Activated effector memory CD4-positive, alpha-beta T cell treated with anti-CD3 and anti-CD28 coated beads, Interleukin-2, amount 50 U/mL, for 16 hours (primary cell): ENCODE measurements at regions not wholly inside any gene's neighbourhood (a gene's known extent, or its start where the extent isn't known, plus 50 kb on each side); places are given as distances from the start of the nearest gene placed in this dataset.
"Not testable (repeated sequence)": the region's sequence is repeated elsewhere in the genome, so short reads cannot be mapped to it uniquely, and the experiment has no call there.

Experiments
- DNase-seq: peaks from one replicate; pipeline ENCODE4 v3.0.0-alpha.2; 2020

DNA sequence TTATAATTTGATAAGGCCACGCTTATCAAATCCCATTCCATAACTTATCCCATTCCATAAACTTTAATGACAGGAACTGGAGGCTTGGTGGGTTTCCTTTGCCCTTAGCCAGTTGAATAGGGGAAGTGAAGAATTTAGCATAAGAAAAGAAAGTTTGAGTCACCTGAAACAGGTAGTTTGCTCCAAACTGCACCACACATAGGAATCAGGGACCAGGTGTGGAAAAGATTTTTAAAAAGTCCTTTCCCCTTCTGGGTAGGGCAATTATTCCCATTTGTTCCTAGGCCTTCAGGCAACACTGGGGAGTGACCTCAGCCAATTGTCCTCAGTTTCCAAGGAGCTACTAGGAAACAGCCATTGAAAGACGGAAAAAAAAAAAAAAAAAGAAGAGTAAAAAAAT, 525.7 kb upstream of the CNTN5 start:
- no peak for DNase-seq

DNA sequence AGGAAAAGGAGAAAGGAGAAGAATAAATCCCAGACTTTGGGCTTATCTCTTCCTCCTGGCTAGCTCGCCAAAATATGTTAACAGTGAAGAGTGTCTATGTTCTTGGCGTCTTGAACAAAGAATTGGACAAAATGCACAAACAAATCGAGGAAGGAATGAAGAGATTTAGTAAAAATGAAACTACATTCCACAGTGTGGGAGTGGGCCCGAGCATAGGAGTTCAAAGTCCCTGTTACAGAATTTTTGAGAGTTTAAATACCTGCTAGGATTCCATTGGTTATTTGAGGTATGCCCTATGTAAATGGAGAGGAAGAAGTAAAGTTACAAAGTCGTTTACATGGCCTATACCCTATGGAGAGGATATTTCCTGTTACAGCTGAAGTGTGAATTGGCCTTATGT, 525.1 kb upstream of the CNTN5 start:
- DNase-seq: no peak

DNA sequence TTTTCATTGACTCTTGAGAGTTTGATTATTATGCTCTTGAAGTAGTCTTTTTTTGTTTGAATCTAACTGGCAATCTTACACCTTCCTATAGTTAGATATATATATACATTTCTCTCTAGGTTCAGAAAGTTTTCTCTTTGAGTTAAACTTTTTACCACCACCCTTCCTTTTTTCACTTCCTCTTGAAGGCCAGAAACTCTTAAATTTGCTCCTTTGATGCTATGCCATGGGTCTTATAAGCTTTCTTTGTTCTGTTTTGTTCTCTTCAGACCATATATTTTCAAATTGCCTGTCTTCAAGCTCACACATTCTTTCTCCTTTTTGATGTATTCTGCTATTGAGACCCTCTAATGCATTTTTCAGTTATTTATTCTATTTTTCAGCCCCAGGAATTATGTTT, 513.5 kb upstream of the CNTN5 start:
- no peak for DNase-seq

DNA sequence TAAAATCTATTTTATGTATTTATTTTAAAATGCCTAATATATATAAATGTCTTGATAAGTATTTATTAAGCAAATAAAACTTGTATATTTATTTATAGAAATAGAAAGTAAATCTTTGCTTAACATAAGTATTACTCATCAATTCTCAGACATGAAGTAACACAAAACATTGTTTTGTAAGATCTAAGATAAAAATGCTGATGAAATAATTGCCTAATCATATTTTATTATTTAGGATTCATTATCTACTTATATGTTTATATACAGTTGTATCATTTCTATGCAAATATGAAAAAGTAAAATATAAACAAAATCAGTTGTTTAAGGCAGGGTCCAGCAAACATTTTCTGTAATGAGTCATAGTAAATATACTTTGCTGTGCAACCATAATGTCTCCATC, 507.8 kb upstream of the CNTN5 start:
- DNase-seq: no peak

DNA sequence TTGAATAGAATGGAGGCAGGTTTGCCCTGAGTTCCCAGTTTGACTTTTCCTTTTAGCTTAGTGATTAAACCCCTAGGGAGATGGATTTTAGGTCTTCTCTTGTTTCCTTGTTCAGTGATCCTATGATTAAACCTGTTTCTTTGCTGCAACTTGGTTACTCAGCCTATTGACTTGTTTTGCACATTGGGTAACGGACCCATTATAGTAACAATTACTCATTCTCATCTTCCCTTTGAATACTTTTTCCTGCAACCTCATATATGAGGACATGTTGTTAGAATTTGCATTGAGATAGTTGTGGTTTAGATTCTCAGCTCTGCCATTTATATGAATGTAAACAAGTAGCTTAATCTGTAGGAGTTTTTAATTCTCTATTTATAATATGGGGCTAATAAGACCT, 489.2 kb upstream of the CNTN5 start:
- no peak for DNase-seq

DNA sequence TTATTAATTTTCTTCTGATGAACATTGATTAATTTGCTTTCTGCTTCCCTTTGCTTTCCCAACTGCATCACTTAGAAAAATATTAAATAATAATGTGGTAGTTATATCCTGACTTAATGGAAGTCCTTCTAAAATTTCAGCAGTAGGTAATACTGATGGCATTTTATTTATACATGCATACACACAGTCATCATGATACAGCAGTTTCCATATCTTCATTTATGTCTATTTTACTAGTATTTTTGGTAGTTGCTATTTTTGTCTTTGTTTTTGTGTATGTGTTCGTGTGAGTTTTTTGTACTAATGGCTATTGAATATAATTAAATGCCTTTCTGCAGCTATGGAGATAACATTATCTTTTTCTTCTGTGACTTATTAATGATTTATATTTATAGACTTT, 484.7 kb upstream of the CNTN5 start:
- DNase-seq: no peak

DNA sequence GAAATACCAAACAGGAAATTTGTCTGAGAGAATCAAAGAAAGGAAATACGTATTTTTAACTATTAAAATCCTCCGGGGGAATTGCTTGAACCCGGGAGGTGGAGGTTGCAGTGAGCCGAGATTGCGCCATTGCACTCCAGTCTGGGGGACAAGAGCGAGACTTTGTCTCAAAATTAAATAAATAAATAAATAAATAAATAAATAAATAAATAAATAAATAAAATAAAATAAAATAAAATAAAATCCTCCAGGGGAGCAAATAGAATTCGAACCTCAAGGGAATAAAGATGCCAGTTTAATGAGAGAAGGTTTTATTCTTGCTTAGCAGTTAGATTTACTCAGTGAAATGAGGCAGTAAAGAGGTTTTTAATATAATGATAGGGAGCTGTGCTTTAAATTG, 482.4 kb upstream of the CNTN5 start:
- not testable (repeated sequence) for DNase-seq

DNA sequence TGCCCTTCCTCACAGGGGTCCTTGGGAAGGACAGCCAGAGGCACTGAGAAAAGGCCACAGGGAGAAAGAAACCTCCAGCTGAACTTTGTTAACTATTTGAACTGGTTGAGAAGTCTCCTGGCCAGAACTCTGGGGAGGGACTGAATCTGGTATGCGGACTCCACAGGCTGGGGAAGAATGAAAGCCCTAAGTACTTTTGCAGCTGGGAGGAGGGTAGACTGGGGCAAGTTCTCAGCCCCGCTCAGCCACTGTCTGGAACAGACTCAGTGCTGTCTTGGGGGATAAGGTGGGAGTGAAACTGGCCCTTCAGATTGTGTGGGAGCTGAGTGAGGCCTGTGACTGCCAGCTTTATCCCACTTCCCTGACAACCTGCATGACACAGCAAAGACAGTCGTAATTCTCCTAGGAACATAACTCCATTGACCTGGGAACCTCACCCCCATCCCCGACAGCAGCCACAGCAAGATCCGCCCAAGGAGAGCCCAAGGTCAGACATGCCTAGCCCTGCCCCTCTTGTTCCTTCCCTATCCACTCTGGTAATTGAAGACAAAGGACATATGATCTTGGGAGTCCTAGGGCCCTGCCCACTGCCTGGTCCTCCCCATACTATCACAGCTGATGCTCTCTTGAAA, 475.1 kb upstream of the CNTN5 start:
- DNase-seq: no peak

DNA sequence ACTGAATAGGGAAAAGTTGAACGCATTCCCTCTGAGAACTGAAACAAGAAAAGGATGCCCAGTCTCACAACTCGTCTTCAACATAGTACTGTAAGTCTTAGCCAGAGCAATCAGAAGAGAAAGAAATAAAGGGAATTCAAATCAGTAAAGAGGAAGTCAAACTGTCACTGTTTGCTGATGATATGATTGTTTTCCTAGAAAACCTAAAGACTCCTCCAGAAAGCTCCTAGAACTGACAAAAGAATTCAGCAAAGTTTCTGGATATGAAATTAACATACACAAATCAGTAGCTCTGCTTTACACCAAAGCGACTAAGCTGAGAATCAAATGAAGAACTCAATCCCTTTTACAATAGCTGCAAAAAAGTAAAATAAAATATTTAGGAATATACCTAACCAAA, 471.2 kb upstream of the CNTN5 start:
- DNase-seq: no peak

DNA sequence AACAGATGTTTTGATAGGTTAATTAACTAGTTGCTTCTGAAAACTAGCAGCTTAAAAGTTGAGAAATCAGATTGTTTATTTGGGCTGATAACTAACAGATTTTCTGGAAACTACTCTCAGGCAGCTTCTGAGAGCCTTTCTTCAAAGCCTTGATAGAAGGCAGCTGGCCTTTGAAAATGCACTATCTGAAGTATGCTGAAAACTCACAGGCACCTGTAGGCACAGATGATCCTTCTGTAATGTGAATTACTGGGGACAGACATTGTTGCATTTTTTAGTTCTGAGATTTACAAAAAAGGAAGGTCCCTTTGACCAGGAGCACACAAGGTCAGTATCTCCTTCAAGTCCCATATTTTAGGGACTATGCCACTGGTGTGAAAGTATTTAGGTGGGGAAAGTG, 460.8 kb upstream of the CNTN5 start:
- no peak for DNase-seq

DNA sequence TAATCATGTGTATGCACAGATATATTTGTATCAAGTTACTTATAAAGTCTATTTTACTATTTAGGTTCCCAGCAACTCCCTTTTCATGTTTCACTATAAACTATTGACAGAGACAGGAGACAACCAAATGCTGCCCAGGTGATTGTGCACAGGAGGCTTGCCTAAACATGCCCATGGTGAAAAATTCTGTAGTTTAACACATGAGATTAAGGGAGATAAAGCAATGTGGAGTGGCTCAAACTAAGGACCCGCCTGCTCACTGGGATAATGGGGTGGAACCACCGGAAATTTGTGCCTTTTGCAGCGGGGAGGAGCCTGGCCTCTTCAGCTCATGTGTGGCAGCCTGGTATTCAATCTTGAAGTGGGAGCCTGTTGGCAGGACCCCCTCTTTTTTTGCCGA, 459.5 kb upstream of the CNTN5 start:
- no peak for DNase-seq

DNA sequence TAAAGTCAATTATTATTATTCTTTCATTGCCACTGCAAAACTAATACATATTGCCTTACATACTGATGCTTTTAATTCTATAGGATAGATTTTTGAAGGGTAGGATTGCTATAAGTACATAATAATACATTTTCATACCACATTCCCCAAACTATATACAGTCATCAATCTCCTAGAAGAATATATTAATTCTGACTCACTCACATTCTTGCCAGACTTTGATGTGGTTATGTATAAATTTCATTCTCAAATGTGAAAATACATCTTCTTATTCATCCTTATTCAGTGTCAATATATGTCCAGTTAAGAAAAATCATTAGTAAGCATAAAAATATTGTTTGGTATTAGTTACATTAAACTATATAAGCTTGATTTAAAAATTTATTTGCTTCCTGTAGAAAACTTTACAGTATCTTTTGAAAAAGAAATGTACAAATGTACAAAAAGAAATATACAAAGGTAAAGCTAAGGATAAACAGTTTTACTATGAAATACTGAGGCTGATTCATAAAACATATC, 458.8 kb upstream of the CNTN5 start:
- no peak for DNase-seq

DNA sequence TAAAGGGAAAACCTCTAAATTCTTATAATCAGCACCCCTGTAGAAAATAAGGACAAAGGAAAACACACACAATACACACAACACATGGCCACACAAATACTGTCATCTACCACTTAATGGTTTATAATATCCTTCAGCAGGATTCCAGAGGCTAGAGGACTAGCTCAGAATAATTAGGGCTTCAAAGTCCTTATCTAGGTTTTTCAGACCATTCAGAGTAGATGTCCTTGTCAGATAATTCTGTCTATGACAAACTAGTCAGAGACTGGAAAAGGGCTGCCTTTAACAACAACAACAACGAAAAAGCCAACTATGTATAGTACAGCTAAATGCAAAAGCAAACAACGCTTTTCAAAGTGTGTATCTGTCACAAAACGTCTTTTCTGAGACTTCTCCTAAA, 456.5 kb upstream of the CNTN5 start:
- DNase-seq: no peak

DNA sequence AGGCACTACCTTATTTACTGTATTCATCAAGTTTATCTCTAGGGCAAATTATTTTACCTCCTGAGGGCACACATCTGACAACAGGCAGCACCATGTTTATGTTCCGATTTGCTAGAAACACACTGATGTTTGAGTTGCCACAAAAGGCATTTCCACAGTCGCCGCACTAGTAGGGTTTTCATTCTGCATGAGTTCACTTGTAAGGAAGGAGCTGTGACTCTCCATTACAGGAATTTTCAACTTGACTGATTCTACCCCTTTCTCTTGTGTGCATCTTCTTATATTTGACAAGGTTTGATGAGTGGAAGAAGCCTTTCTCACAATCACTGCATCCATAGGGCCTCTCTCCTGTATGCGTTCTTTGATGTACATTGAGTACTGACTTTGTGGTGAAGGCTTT, 455.9 kb upstream of the CNTN5 start:
- no peak for DNase-seq

DNA sequence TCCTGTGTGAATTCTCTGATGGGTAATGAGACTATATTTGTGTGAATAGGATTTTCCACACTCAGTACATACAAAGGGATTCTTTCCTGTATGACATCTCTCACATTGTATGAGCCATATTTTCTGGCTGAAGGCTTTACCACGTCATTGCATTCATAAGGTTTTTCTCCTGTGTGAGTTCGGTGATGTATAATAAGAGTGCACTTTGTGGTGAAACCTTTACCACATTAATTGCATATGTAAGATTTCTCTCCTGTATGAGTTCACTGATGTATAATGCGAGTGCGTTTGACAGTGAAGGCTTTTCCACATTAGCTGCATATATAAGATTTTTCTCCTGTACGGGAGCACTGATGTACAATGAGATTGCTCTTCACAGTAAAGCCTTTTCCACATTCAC, 455.4 kb upstream of the CNTN5 start:
- DNase-seq: no peak

DNA sequence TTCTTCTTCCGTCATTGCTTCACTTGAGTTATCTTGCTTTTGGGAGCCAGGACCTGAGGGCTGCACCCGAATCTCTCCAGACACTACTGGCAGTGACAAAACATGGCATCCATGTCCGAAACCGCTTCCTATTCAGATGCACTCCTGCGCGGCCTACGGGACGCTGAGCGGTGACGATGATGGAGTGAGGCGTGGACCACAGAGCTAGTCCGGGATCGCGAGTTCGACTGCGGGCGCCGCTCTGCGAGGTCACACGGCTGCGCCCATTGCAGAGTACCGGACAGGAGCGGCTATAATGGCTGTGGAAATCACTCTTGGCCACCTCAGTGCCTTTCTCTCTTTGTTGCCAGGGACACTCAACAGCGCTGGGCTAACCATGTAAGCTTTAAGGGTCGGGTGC, 453.8 kb upstream of the CNTN5 start:
- no peak for DNase-seq

DNA sequence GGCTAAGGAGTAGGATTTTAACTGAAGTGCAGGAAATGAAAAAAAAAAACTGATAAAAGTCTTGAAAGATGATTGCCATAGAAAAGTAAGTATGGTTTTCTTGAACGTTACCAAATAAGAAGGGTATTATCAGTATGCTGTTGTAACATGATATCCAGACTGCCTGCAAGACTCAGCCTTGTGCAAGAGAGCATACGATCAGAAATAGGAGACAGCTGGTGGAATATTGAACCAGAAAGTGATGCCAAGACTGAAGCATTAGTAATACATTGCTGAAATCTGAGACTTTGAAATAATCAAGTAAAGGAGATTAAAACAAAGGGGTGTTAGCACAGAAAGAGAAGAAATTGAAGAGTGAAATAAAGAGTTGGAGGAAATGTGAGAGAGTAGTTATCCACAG, 452.7 kb upstream of the CNTN5 start:
- DNase-seq: no peak

DNA sequence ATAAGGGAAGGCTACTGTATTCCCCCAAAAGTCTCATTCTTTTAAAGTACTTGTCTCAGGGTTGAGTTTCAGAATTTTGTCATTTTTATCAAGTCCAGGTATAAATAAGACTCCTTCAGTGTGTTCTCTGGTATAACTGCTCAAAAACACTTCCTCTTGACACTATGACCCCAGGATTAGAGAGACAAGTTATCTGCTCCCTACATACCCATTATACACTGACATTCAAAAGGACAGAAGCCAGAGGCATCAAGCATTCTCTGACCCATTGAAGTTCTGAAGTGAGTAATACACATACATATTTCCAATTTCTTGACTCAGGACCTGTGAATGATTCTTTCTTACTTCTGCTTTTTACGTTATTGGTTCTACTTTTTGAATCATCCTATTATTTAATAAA, 447.8 kb upstream of the CNTN5 start:
- DNase-seq: no peak

DNA sequence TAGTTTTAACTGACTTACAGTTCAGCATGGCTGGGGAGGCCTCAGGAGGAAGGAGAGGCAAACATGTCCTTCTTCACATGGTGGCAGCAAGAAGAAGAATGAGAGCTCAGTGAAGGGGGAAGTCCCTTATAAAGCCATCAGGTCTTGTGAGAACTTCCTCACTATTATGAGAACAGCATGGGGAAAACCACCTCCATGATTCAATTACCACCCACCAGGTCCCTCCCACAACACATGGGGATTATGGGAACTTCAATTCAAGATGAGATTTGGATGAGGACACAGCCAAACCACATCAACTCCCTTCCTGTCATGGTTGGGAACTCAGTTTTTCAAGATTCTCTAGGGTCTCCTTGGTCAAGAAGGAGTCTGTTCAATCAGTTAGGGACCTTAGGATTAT, 432.9 kb upstream of the CNTN5 start:
- DNase-seq: no peak

DNA sequence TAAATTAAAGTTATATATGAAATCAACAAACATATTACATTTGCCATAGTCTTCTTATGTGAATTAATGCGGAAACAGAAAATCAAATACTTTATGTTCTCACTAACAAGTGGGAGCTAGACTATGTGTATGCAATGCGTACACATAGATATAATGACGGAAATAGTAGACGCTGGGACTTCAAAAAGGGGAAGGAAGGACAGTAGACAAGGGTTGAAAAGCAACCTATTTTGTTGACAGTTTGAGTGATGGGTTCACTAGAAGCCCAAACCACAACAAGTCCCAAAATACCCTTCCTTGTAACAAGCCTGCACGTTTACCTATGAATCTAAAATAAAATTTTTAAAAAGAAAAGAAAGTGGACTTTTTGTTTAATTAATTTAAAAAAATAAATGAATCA, 430.8 kb upstream of the CNTN5 start:
- DNase-seq: no peak

DNA sequence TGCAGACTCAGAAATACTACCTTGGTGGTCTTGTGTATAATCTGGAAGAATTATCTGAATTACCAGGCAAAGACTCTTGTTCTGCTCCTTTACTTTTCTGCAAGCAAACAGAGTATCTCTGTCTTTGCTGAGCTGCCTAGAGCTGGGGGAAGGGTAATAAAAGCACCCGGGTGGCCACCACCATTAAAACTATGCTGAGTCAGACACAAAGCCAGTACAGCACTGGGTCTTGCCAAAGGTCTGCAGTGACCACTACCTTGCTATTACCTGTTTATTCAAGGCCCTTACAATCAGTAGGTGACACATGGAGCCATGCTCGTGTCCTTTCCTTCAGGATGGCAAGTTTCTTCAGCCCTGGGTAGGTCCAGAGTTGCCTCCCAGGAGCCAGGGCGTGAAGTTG, 420.6 kb upstream of the CNTN5 start:
- DNase-seq: no peak

DNA sequence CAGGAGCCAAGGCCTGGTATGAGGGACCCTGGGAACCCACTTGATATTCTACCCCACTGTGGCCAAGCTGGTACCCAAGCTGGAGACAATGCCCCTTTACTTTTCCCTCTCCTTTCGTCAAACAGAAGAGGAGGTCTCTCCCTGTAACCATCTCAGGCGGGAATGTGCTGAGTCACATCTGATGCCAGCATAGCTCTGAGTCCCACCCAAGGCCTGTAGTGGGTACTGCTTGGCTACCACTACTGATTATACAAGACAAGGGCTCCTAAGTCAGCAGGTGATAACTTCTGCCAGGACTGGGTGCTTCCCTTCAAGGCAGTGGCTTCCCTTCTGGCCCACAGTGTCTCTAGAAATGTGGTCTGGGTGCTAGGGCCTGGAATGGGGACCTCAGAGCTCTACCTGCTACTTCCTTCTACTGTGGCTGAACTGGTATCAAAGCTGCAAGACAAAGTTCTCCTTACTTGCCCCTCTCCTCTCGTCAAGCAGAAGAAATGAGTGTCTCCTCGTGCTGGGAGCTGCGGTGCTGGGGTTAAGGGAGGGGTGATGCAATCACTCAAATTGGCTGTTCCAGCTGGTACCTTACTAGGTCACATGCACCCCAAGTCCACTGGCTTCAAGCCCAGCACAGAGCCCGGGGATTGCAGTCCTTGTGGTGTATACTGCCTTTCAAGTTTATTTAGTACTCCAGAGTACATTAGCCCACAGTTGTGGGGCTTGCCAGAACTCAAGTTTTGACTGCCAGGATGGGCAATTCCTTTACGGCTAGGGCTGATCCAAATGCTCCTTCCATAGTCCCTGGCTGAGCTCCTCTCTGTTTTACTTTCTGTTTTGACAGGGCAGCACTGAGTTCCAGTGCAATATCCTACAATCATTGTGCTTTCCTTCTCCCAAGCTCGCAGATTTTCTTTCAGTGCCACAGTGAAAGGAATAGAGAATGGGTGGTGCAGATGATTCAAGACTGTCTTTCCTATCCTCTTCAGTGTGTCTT, 419.7 kb upstream of the CNTN5 start:
- no peak for DNase-seq

DNA sequence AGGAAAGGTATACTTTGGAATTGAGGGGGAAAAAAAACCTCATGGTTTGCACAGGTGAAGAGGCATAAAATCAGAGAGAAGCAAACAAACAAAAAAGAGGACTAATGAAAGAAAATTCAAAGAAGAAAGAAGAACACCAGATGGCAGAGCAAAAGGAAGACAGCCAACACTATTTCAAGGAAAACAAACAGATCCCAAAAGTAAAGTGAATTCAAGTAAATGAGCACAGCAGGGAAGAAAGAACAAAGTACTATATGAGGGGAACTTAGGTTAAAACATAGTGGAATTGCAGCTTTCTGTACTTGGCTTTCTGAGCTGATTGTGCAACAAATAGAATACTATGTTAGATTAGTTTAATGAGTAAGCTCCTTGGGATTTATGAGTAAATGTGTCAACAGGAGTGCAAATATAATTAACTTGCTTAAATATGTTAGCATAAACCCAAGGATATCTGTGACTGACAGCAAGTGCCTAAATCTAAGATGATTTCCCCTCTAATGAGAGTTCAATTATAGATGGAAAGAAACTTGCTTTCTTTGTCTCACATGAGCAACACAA, 404.6 kb upstream of the CNTN5 start:
- no peak for DNase-seq

DNA sequence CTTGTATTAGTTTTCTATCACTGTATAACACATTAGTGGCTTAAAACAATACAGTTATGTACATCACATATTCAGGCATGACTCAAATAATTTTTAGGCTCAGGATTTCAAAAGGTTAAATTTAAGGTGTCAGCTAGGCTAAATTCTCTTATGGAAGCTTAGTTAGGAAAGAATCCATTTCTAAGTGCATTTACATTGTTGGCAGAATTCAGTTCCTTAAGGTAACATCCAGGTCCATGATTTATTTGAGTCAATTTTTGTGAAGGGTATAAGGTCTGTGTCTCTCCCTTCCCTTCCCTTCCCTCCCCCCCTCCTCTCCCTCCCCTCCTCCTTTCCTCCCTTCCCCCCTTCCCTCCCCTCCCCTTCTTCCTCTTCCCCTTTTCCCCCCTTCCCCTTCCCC, 399.0 kb upstream of the CNTN5 start:
- no peak for DNase-seq
